ENCODE measurements at regions not wholly inside any gene's neighbourhood (a gene's known extent, or its start where the extent isn't known, plus 50 kb on each side); places are given as distances from the start of the nearest gene placed in this dataset.

DNA sequence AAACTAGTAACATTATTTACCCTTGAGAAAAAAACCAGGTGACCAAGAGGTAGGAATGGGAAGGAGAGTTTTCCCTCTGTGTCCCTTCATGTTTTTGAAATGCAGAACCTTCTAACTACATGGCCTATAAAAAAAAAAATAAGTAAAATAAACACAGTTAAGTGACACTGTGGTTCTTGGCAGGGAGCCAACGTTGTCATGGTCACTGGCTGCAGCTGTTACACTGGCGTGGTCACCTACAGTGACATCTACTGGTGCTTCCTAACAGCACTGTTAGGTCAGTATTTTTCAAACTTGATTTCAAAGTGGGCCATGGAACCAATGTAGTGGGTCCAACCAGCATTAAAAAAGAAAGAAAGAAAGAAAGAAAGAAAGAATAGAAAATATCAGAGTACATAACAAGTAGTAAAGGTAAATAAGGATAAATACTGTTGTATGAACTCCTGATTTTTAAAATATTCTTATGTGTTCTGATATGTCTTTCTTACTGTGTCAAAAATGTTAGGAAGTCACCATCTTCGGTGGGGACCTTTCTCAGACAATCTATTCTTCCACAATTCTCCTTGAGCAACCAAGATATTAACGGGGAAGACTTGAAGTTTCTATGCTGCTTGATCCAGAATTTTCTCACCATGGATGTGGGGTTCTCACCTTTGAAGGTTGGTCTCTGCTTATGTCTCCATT is 59.1 kb upstream of the PJA2 start:
- POLR2A ChIA-PET: interaction anchor here (1.0 kb wide), 1 partner anchor 59 kb away, joined by 3 read pairs; the partner anchor contains the start of gene PJA2

DNA sequence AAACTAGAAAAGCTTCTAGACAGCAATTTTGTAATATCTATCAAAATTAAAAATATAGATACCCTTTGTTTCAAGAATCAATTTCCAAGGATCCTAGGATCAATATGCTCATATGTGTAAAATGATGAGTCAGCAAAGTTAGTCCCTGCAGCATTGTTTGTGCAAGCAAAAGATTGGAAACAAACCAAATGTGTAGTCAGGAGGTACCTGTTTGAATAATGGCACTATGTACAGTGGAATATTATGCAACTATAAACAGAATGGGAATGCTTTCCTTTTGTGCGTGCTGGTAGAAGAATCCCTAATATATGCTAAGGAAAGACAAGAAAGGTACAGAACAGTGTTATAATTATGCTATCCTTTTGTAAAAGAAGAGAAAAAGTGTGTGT is 58.5 kb upstream of the PJA2 start:
- CTCF ChIA-PET: interaction anchor here (1.1 kb wide), 1 partner anchor 9 kb away, joined by 5 read pairs; no protein-coding TSS in a partner anchor
- H3K4me2 ChIP-seq (replicated peaks; ENCODE audit: low read depth, low read length, poor library complexity, severe bottlenecking): no peak overlapping the region

More for the DNA sequence above, 59.1 kb upstream of the PJA2 start:
- H3K4me1 Mint-ChIP-seq: peaks cover 5% of the 10 kb centered on the region
- WGBS (ENCODE audit: insufficient coverage): 0% methylated on average over 2 of the region's 4 CpGs
- H3K27ac Mint-ChIP-seq: no peak overlapping the region
- peak; percentile 87 for DNase-seq
- H3K4me3 Mint-ChIP-seq: no peak overlapping the region
- H3K4me1 ChIP-seq (ENCODE audit: control insufficient read depth in 2 of 2, insufficient read depth in 2 of 2, low read length in 2 of 2): peaks cover 0 to 3% of the 10 kb centered on the region in 2 donors
- no peak overlapping the region for H3K9ac ChIP-seq (ENCODE audit: low read length)
- no peaks in the 10 kb centered on the region for H4K20me1 ChIP-seq (ENCODE audit: control insufficient read depth, insufficient read depth, low read length, poor library complexity, severe bottlenecking)
- CTCF ChIA-PET: interaction anchor here (1.1 to 1.3 kb wide), 2 partner anchors 9 to 15 kb away, joined by 4 to 5 read pairs; no protein-coding TSS in a partner anchor
- no peak overlapping the region for H3K4me2 ChIP-seq (replicated peaks; ENCODE audit: low read depth, low read length, poor library complexity, severe bottlenecking)
- no peaks in the 10 kb centered on the region for H3K27me3 Mint-ChIP-seq
- intact Hi-C loops (cut with micrococcal nuclease): loop anchor here (1.0 to 5.0 kb wide), 3 partner anchors 58 to 947 kb away; no protein-coding TSS in a partner anchor
- no peaks in the 10 kb centered on the region for H3K27me3 ChIP-seq (replicated peaks in 1 of 4; ENCODE audit: control extremely low read depth in 1 of 4, control insufficient read depth in 3 of 4, insufficient read depth in 4 of 4, low read length in 3 of 4)
- no peak overlapping the region for H3K4me3 ChIP-seq (ENCODE audit: control extremely low read depth in 1 of 5, extremely low read depth in 1 of 5, insufficient read depth in 1 of 5, low read depth in 2 of 5, low read length in 4 of 5)
- TF ChIP-seq, protein P1, sequence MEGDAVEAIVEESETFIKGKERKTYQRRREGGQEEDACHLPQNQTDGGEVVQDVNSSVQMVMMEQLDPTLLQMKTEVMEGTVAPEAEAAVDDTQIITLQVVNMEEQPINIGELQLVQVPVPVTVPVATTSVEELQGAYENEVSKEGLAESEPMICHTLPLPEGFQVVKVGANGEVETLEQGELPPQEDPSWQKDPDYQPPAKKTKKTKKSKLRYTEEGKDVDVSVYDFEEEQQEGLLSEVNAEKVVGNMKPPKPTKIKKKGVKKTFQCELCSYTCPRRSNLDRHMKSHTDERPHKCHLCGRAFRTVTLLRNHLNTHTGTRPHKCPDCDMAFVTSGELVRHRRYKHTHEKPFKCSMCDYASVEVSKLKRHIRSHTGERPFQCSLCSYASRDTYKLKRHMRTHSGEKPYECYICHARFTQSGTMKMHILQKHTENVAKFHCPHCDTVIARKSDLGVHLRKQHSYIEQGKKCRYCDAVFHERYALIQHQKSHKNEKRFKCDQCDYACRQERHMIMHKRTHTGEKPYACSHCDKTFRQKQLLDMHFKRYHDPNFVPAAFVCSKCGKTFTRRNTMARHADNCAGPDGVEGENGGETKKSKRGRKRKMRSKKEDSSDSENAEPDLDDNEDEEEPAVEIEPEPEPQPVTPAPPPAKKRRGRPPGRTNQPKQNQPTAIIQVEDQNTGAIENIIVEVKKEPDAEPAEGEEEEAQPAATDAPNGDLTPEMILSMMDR (IDR thresholded peaks at IDR 0.05): peak; percentile 70
- no peak for TF ChIP-seq EZH2 (IDR thresholded peaks at IDR 0.05; ENCODE audit: borderline replicate concordance, insufficient read depth, low read depth, low read length, poor library complexity, severe bottlenecking)
- H3K9me3 ChIP-seq (ENCODE audit: control extremely low read depth in 1 of 3, control insufficient read depth in 2 of 3, insufficient read depth in 1 of 3, low read length in 2 of 3): no peaks in the 10 kb centered on the region
- no peak overlapping the region for H3K27ac ChIP-seq (ENCODE audit: low read length in 2 of 2)
- H3K36me3 ChIP-seq (replicated peaks in 1 of 2; ENCODE audit: control extremely low read depth in 1 of 2, control insufficient read depth in 1 of 2, extremely low read depth in 1 of 2, insufficient read depth in 2 of 2, low read length in 1 of 2): no peaks in the 10 kb centered on the region
- peak; percentile 97 for ATAC-seq (ENCODE audit: low read depth)
- H3K79me2 ChIP-seq (ENCODE audit: control insufficient read depth, insufficient read depth, low read length): no peaks in the 10 kb centered on the region
- no peaks in the 10 kb centered on the region for H3K9me3 Mint-ChIP-seq (ENCODE audit: insufficient read depth)
- H2AFZ ChIP-seq (ENCODE audit: insufficient read depth, low read depth, low read length, poor library complexity, severe bottlenecking): no peak overlapping the region

More for the DNA sequence above, 58.5 kb upstream of the PJA2 start:
- H3K9ac ChIP-seq (ENCODE audit: low read length): no peak overlapping the region
- Mint-ChIP-seq H3K27me3 (no peaks in the 10 kb centered on the region), H3K4me3 (no peak overlapping the region), H3K4me1 (peaks cover 5% of the 10 kb centered on the region), H3K27ac (no peak overlapping the region), H3K9me3 (ENCODE audit: insufficient read depth) (no peaks in the 10 kb centered on the region)
- H3K36me3 ChIP-seq (replicated peaks in 1 of 2; ENCODE audit: control extremely low read depth in 1 of 2, control insufficient read depth in 1 of 2, extremely low read depth in 1 of 2, insufficient read depth in 2 of 2, low read length in 1 of 2): no peaks in the 10 kb centered on the region
- no peak for DNase-seq
- H3K4me1 ChIP-seq (ENCODE audit: control insufficient read depth in 2 of 2, insufficient read depth in 2 of 2, low read length in 2 of 2): peaks cover 0 to 3% of the 10 kb centered on the region in 2 donors
- H4K20me1 ChIP-seq (ENCODE audit: control insufficient read depth, insufficient read depth, low read length, poor library complexity, severe bottlenecking): no peaks in the 10 kb centered on the region
- intact Hi-C loops (cut with micrococcal nuclease): loop anchor here (2.0 to 5.0 kb wide), 2 partner anchors 57 to 946 kb away; no protein-coding TSS in a partner anchor
- H3K79me2 ChIP-seq (ENCODE audit: control insufficient read depth, insufficient read depth, low read length): no peaks in the 10 kb centered on the region
- no peak overlapping the region for H3K4me3 ChIP-seq (ENCODE audit: control extremely low read depth in 1 of 5, extremely low read depth in 1 of 5, insufficient read depth in 1 of 5, low read depth in 2 of 5, low read length in 4 of 5)
- no CpG with 5 or more reads among the region's 1 CpG for WGBS (ENCODE audit: insufficient coverage)
- no peaks in the 10 kb centered on the region for H3K9me3 ChIP-seq (ENCODE audit: control extremely low read depth in 1 of 3, control insufficient read depth in 2 of 3, insufficient read depth in 1 of 3, low read length in 2 of 3)
- no peak overlapping the region for H3K27ac ChIP-seq (ENCODE audit: low read length in 2 of 2)
- H3K27me3 ChIP-seq (replicated peaks in 1 of 4; ENCODE audit: control extremely low read depth in 1 of 4, control insufficient read depth in 3 of 4, insufficient read depth in 4 of 4, low read length in 3 of 4): no peaks in the 10 kb centered on the region
- no peak overlapping the region for H2AFZ ChIP-seq (ENCODE audit: insufficient read depth, low read depth, low read length, poor library complexity, severe bottlenecking)
- no peak for ATAC-seq (ENCODE audit: low read depth)
- TF ChIP-seq, protein P1 (IDR thresholded peaks at IDR 0.05): no peak
- no peak for TF ChIP-seq EZH2 (IDR thresholded peaks at IDR 0.05; ENCODE audit: borderline replicate concordance, insufficient read depth, low read depth, low read length, poor library complexity, severe bottlenecking)
- POLR2A ChIA-PET: interaction anchor here (1.0 kb wide), 1 partner anchor 58 kb away, joined by 3 read pairs; the partner anchor contains the start of gene PJA2

Measured in B cell (primary cell).